ENCODE measurements at regions not wholly inside any gene's neighbourhood (a gene's known extent, or its start where the extent isn't known, plus 50 kb on each side); places are given as distances from the start of the nearest gene placed in this dataset.
"Not testable (repeated sequence)": the region's sequence is repeated elsewhere in the genome, so short reads cannot be mapped to it uniquely, and the experiment has no call there.

DNA sequence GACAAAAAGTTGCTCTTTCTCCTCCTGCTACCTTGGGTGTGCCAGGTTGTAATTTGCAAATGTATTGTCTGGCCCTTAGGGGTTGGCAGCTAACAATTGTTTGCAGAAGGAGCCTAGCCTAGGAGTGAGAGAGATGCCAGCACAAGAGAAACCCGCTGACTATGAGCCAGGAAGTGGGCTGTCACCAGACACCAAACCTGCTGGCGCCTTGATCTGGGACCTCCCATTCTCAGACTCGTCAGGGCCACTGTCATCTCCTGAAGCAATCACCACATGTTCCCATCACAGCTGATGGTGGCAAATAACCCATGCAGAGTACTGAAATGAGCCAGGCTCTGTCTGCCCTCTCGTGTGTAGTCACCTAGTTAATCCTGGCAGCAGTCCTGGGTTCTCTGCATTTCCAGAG lies 406.4 kb upstream of the NPAP1 start:
- Histone ChIP-seq H3K4me3 (ENCODE audit: low read depth, low read length) (no peak overlapping the region), H3K36me3 (ENCODE audit: control insufficient read depth, insufficient read depth, low read length) (no peaks in the 10 kb centered on the region), H3K27me3 (ENCODE audit: control insufficient read depth, insufficient read depth, low read length) (no peaks in the 10 kb centered on the region)
- FAIRE-seq (no peak), DNase-seq (ENCODE audit: low read depth) (peak; percentile 5)
- TF ChIP-seq, protein P1, sequence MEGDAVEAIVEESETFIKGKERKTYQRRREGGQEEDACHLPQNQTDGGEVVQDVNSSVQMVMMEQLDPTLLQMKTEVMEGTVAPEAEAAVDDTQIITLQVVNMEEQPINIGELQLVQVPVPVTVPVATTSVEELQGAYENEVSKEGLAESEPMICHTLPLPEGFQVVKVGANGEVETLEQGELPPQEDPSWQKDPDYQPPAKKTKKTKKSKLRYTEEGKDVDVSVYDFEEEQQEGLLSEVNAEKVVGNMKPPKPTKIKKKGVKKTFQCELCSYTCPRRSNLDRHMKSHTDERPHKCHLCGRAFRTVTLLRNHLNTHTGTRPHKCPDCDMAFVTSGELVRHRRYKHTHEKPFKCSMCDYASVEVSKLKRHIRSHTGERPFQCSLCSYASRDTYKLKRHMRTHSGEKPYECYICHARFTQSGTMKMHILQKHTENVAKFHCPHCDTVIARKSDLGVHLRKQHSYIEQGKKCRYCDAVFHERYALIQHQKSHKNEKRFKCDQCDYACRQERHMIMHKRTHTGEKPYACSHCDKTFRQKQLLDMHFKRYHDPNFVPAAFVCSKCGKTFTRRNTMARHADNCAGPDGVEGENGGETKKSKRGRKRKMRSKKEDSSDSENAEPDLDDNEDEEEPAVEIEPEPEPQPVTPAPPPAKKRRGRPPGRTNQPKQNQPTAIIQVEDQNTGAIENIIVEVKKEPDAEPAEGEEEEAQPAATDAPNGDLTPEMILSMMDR (IDR thresholded peaks at IDR 0.05; ENCODE audit: insufficient read depth, low read length, severe bottlenecking) = no peak

GRCh38 chr15:24269923-24270322 lies 405.7 kb upstream of the NPAP1 start:
- no peaks in the 10 kb centered on the region for H3K36me3 ChIP-seq (ENCODE audit: control insufficient read depth, insufficient read depth, low read length)
- DNase-seq (ENCODE audit: low read depth) (no peak), FAIRE-seq (no peak)
- H3K27me3 ChIP-seq (ENCODE audit: control insufficient read depth, insufficient read depth, low read length) = no peaks in the 10 kb centered on the region
- H3K4me3 ChIP-seq (ENCODE audit: low read depth, low read length) = no peak overlapping the region
- TF ChIP-seq, protein P1 (IDR thresholded peaks at IDR 0.05; ENCODE audit: insufficient read depth, low read length, severe bottlenecking) = no peak

- not testable (repeated sequence) for H3K36me3 ChIP-seq (ENCODE audit: control insufficient read depth, insufficient read depth, low read length); H3K4me3 ChIP-seq (ENCODE audit: low read depth, low read length); DNase-seq (ENCODE audit: low read depth); H3K27me3 ChIP-seq (ENCODE audit: control insufficient read depth, insufficient read depth, low read length); FAIRE-seq
Observed at GRCh38 chr15:24271496-24272244, 403.9 kb upstream of the NPAP1 start.

DNA sequence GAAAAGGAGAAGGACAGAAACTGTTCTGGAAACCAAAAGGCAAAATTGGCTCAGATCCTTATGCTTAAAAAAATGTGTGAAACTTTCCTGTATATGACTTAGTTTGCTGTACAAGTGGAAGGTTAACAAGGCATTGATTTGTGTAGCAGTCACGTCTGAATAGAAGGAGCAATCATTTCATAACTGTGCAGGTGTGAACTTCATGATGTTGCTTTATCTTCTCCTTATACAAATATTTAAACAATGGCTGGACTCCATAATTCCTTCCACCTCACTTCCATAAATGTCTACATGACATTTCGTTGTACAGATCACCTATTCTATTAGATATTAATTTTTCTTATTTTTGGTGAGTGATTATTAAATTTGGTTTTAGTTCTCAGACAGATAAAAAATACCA lies 382.7 kb upstream of the NPAP1 start:
- no peak for FAIRE-seq
- TF ChIP-seq, protein P1 (IDR thresholded peaks at IDR 0.05; ENCODE audit: insufficient read depth, low read length, severe bottlenecking) = no peak
- no peak for DNase-seq (ENCODE audit: low read depth)
- no peak overlapping the region for H3K4me3 ChIP-seq (ENCODE audit: low read depth, low read length)
- no peaks in the 10 kb centered on the region for H3K27me3 ChIP-seq (ENCODE audit: control insufficient read depth, insufficient read depth, low read length)
- H3K36me3 ChIP-seq (ENCODE audit: control insufficient read depth, insufficient read depth, low read length) = no peaks in the 10 kb centered on the region

GRCh38 chr15:24300804-24301368 lies 374.7 kb upstream of the NPAP1 start:
- not testable (repeated sequence) for H3K36me3 ChIP-seq (ENCODE audit: control insufficient read depth, insufficient read depth, low read length); FAIRE-seq; H3K4me3 ChIP-seq (ENCODE audit: low read depth, low read length); H3K27me3 ChIP-seq (ENCODE audit: control insufficient read depth, insufficient read depth, low read length); DNase-seq (ENCODE audit: low read depth)

DNA sequence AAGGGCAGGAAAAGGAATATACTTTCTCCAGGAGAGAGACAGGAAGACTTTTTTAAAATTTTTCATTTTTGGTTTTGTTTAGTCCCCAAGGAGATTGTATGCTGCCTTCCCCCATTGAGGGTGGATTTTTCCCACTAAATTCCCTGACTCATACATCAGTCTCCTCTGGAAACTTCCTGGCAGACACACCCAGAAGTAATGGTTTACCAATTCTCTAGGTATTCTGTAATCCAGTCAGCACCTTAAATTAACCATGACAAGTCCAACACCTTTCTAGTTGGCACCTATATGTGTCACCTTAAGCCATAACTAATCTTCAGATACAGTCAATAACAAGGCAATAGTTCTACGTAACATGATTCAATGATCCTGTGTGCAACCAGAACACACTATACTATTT lies 373.6 kb upstream of the NPAP1 start:
- peak; percentile 71 for DNase-seq (ENCODE audit: low read depth)
- FAIRE-seq; H3K4me3 ChIP-seq (ENCODE audit: low read depth, low read length): not testable (repeated sequence)

GRCh38 chr15:24304747-24305146 lies 370.8 kb upstream of the NPAP1 start:
- FAIRE-seq = not testable (repeated sequence)

More for the DNA sequence above, 373.6 kb upstream of the NPAP1 start:
- H3K27me3 ChIP-seq (ENCODE audit: control insufficient read depth, insufficient read depth, low read length); H3K36me3 ChIP-seq (ENCODE audit: control insufficient read depth, insufficient read depth, low read length): not testable (repeated sequence)

GRCh38 chr15:24305643-24306042 lies 369.9 kb upstream of the NPAP1 start:
- DNase-seq (ENCODE audit: low read depth); FAIRE-seq; H3K4me3 ChIP-seq (ENCODE audit: low read depth, low read length); H3K36me3 ChIP-seq (ENCODE audit: control insufficient read depth, insufficient read depth, low read length); H3K27me3 ChIP-seq (ENCODE audit: control insufficient read depth, insufficient read depth, low read length): not testable (repeated sequence)

More at GRCh38 chr15:24304747-24305146, 370.8 kb upstream of the NPAP1 start:
- not testable (repeated sequence) for DNase-seq (ENCODE audit: low read depth); H3K4me3 ChIP-seq (ENCODE audit: low read depth, low read length); H3K27me3 ChIP-seq (ENCODE audit: control insufficient read depth, insufficient read depth, low read length); H3K36me3 ChIP-seq (ENCODE audit: control insufficient read depth, insufficient read depth, low read length)

DNA sequence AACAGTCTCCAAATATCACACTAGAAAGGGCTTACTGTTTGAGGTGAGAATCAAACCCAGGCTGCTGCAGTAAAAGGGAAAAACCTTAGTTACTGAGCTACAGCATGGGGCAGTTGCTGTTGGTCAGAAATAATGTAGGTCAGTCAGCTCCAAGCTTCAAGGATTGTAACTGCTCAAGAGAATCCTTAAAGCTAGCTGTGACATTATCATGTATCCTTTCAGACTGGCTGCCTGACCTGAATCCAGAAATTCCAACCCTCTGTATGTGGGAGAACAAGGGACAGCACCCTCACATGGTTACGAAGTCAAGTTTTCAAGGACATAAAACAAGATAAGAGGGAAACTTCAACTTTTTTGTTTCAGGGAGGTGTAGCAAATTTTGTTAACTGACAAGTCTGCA lies 365.9 kb upstream of the NPAP1 start:
- H3K4me3 ChIP-seq (ENCODE audit: low read depth, low read length); H3K27me3 ChIP-seq (ENCODE audit: control insufficient read depth, insufficient read depth, low read length); DNase-seq (ENCODE audit: low read depth); H3K36me3 ChIP-seq (ENCODE audit: control insufficient read depth, insufficient read depth, low read length): not testable (repeated sequence)
- peak; percentile 36 for FAIRE-seq

DNA sequence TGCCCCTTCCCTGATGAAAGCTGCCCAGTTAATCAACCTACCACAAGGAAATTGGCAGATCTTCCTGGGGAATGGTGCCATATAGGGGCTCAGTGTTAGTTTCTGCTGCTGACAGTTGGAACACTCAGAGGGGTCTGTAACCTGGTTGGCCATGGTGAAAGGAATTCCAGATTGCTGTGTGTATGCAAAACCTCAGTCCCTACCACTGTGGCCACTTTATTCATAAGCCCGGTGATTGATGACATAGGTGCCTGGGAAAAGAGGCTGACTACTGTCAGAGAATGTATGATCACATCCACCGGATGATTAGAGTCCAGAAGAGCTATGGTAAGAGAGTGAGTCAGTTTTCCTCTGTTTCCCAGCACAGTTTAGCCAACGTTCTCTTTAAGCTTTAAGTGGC lies 363.9 kb upstream of the NPAP1 start:
- not testable (repeated sequence) for H3K27me3 ChIP-seq (ENCODE audit: control insufficient read depth, insufficient read depth, low read length); H3K4me3 ChIP-seq (ENCODE audit: low read depth, low read length); H3K36me3 ChIP-seq (ENCODE audit: control insufficient read depth, insufficient read depth, low read length); DNase-seq (ENCODE audit: low read depth); FAIRE-seq

DNA sequence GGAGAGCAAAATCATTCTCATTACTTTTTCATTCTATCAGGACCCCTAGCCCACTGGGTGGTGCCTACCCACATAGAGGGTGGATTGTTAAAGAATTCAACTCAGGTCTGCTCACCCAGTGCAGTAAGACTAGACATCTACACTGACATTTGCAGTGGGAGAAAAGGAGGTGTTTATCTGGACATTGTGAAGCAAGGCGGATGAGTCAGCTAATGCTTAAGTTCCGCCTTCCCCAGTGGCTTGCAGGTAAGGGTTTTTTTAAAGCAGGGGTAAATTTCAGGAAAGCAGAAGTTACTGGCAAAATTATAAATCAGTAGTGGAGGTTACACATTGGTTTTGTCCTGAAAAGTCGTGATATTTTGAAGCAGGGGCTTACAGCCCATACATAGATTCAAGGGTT lies 359.2 kb upstream of the NPAP1 start:
- not testable (repeated sequence) for H3K27me3 ChIP-seq (ENCODE audit: control insufficient read depth, insufficient read depth, low read length); H3K4me3 ChIP-seq (ENCODE audit: low read depth, low read length); H3K36me3 ChIP-seq (ENCODE audit: control insufficient read depth, insufficient read depth, low read length)
- DNase-seq (ENCODE audit: low read depth) (peak; percentile 54), FAIRE-seq (peak; percentile 47)

Data from bronchial epithelial cell (primary cell).